RCC 7860 (cell line): ENCODE measurements at regions not wholly inside any gene's neighbourhood (a gene's known extent, or its start where the extent isn't known, plus 50 kb on each side); places are given as distances from the start of the nearest gene placed in this dataset.

Source experiments
- DNase-seq: peaks from one replicate; pipeline ENCODE4 v3.0.0-alpha.2; 2015; ENCODE audit warnings: low spot score
- FAIRE-seq: peaks from 2 replicates; lab custom pipeline; 2012; peaks lifted over from hg19 to GRCh38; lab: Jason Lieb, UNC

DNA sequence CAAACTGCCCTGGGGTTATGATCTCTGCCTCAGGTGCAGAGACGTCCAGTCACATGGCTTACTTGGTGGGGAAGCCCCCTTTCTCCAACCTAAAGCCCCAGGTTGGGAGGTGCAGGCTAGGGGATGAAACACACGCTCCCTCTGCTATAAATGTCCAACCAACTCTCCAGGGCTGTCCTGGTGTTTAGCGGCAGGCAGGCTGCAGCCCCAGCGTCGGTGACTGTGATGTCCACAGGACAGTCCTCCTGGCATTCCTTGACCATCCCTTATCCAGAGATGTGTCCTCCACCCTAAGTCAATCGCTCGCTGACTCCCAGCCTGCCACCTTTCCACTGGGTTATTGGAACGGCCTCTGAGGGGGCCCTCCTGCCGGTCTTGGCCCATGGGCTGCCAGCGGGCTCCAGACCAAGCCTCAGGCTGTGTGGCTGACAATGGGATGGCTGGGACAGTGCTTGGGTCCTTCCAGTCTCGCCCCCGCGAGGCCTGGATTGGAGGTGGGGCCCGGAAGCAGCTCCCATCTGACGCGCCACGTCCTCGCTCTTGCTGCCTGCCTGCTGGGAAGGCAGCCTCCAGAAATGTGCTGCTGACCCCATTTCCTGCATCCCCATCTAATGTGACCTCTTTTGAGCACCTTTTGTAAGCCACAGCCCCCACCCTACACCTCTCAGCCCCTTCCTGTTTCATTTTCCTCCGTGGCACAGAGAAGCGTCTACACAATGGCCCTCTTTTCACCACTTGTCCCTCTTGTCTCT lies 60.8 kb upstream of the ADRA2C start:
- no peak for DNase-seq
- no peak for FAIRE-seq

DNA sequence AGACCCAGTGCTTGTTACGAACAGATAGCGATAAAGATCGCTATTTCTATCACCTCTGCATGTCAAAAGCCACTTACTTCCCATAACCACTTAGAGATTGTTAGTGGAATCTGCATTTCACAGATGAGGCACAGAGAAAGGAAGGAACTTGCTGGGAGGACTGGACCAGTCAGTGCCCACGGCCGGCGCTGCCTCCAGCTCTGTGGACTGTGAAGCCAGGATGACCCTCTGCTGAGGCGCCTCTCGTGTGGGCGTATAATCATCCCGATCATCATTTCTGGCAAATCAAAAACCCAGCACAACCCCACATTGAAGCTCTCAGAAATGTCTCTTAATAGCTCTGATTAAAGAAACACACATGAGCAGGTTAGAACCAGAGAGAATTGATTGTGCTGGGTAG lies 61.5 kb upstream of the ADRA2C start:
- DNase-seq: no peak
- no peak for FAIRE-seq

GRCh38 chr4:3703677-3704521 lies 62.3 kb upstream of the ADRA2C start:
- no peak for FAIRE-seq

DNA sequence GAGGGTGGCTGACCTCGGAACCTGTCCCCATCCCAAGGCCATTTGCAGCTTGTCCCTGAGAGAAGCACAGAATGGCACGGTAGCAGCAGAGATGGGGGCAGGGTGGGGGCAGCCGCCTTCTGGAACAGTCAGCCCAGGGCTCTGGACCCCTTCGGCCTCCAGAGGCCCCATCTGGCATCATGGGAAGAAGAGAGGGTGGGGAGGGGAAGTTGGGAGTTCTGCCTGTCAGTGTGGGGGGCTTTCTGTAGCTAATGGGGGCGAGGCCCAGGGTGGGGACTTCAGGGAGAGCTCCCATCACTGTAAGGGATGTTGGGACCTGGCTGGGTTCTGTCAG lies 62.9 kb upstream of the ADRA2C start:
- DNase-seq (no peak), FAIRE-seq (no peak)

More at GRCh38 chr4:3703677-3704521, 62.3 kb upstream of the ADRA2C start:
- DNase-seq: no peak

- no peak for FAIRE-seq
- DNase-seq: no peak
Measured at GRCh38 chr4:3702561-3703221, 63.5 kb upstream of the ADRA2C start.

DNA sequence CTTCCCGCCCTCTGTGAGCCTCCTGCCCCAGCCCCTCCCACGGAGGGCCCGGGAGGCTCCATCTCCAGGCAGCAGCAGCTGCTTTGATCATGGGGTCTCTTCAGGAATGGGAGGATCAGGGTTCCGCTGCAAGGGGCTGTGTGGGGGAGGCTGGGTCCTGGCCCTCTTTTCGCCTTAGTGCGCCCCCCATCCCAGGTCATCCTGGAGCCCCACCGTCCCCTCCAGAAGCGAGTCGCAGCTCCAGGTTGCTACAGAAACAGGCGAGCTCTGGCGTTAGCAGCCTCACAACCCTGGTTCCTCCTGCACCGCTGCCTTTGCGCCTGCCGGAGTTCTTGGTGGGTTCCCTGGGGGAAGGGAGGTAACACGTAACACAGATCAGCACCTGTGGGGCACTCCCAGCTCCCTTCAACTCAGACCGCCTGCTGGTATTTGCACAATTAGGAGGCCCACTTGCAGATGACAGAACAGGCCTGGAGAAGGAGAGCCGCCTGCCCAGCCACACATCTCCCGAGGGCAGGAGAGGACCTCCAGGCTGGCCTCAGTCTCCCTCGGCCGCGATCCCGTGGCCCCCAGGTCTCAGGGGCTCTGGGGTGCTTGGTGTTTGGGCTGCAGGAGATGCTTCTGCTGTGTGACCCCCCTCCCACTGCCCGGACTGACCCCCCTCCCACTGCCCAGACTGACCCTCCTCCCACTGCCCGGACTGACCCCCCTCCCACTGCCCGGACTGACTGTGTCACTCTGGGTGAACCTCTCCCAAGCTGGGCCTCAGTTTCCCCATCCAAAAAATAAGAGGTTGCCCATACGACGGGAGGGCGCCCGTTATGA lies 64.2 kb upstream of the ADRA2C start:
- DNase-seq (no peak), FAIRE-seq (no peak)

DNA sequence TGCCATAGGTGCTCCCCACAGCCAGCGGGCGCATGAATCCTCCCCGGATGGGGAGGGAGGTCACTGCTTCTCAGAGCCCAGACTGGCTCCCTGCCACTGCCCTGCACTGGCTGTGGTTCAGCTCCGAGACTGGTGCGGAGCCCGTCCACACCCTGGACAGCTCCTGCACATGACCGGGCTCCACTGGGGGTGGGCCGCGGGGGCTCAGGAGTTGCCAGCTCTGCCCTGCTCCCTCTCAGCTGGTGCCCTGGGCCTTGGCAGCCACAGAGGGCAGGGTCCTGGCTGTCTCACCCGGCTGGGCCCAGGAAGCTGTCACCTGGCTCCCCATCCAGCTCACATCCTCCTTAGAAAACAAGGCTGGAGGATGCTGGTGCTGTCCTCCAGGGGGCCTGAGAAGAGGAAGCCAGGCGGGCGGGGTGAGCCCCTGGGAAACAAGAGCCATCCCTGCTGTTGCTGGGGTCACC lies 64.9 kb upstream of the ADRA2C start:
- FAIRE-seq: no peak

GRCh38 chr4:3700736-3701135 lies 65.4 kb upstream of the ADRA2C start:
- DNase-seq (no peak), FAIRE-seq (no peak)

More for the DNA sequence above, 64.9 kb upstream of the ADRA2C start:
- no peak for DNase-seq

DNA sequence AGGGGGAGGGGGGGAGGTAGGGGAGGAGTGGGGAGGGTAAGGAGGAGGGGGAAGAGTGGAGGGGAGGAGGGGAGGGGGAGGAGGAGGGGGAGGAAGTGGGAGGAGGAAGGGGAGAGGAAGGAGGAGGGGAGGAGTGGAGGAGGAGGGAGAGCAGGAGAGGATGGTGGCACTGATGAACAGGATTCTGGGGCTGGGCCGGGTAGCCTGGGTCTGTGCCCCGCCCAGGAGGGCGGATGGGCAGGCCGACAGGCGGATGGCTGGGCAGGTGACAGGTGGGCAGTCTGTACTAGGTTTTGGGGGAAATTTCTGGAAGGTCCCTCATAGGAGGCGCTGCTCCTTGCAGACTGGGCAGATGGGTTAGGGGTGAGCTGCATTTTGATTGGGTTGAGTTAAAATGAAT lies 66.0 kb upstream of the ADRA2C start:
- FAIRE-seq (no peak), DNase-seq (no peak)

DNA sequence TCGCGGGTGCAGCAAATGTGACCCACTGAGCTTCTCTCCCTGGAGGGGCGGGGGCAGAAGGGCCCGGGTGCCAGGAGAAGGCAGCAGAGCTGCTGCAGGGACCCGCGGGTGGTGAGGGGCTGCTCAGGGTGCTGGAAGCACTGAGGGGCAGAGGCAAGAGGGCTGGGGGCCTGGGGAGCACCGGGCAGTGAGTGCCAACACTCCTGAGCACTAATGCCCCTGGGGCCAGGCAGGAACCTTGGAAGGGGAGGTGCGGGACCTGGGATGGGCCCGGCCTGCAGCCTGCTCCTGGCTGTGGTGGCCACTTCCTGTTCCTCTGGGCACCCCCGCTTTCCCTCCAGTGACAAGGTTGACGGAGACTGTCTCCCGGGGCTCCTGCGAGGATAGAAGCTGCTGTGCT lies 66.5 kb upstream of the ADRA2C start:
- no peak for FAIRE-seq
- DNase-seq: no peak

- DNase-seq: no peak
- FAIRE-seq: no peak
Measured at GRCh38 chr4:3699261-3699660, 66.9 kb upstream of the ADRA2C start.

GRCh38 chr4:3697033-3697432 lies 69.2 kb upstream of the ADRA2C start:
- DNase-seq: no peak
- no peak for FAIRE-seq

- FAIRE-seq: no peak
- no peak for DNase-seq
Measured at GRCh38 chr4:3690551-3691152, 75.5 kb upstream of the ADRA2C start.

DNA sequence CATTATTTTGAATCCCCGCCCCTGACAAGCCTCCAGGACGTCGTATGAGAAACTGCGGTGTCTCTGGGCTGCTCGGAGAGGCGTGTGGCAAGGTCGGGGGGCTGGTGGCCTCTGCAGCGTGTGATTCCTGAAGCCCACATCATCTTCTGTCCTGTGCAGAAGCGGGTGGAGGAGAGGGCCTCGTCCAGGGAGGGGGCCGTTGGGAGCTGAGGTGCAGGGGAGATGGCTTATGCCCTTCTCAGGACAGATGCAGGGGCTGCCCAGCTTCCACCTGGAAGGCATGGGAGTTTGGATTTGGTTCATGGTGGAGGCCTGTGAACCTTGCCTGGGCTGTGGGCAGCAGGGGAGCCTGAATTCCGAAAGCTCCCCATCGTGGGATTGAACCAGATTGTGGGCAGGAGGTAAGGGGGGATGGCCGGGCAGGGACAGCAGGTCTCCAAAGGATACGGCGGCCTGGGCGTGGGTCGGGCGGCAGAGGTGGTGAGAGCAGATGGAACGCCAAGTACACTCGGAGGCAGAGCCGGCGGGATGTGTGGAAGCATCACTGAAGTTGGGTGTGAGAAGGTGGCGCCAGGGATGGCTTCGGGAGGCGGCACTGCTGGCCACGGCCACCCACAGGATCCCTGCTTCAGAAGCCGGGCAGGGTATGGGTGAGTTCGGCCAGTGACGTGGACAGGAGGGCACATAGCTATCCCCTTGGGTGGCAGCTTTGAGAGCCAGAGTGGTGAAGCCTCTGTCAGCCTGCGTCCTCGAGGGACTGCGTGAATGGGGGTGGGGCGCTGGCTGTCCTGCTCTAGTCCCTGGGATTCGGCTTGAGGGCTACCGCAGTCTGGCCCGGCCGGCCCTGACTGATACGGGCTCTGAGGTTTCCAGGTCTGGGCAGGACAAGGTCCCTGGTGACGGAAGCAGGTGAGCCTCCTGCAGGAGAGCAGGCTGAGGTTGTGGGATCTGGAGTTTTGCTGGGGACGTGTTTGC lies 76.3 kb upstream of the ADRA2C start:
- no peak for FAIRE-seq
- no peak for DNase-seq

DNA sequence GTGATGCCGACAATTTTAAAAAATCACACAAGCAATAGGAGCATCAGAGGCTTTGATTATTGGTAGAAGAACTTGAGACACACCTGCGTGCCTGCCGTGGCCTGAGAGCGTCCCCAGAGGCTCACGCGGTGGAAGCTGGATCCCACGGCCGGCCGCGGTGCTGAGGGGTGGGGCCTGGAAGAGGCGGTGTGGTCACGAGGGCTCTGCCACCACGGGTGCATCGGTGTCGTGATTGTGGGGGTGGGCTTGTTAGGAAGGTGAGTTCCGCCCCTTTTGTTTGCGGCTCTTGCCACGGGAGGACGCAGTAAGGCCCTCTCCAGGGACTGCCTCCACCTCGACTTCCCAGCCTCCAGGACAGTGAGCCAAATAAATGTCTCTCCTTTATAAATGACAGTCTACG lies 77.2 kb upstream of the ADRA2C start:
- FAIRE-seq (no peak), DNase-seq (no peak)

- FAIRE-seq (no peak), DNase-seq (peak; percentile 19)
Measured at GRCh38 chr4:3688018-3688998, 77.9 kb upstream of the ADRA2C start.

DNA sequence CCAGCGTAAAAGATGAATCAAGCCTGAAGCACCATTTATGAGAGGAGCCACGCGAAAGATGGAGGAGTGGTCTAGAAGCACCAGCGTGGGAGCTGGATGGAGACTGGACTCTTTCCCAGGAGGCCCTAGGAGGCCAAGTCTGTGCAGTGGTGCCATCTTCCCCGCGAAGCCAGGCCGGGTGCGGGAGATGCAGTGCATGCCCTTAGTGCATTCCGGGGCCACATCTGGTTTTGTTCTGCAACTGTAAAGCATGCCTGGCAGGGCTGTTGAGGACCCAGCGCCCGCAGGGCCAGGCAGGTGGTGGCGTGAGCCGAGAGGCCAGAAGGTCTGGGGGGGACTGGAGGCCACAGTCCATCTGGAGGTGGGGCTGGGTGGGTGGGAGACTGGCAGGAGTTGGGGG lies 78.6 kb upstream of the ADRA2C start:
- DNase-seq (no peak), FAIRE-seq (no peak)

GRCh38 chr4:3686753-3687152 lies 79.4 kb upstream of the ADRA2C start:
- FAIRE-seq (no peak), DNase-seq (no peak)
